GM06990 (cell line): ENCODE measurements at regions not wholly inside any gene's neighbourhood (a gene's known extent, or its start where the extent isn't known, plus 50 kb on each side); places are given as distances from the start of the nearest gene placed in this dataset.

ENCODE experiments used
- DNase-seq: peaks from one replicate; pipeline ENCODE4 v3.0.0-alpha.2; 2011; ENCODE audit not compliant: insufficient read length; ENCODE audit errors: extremely low read depth
- H3K27me3 ChIP-seq: replicated peaks from 2 replicates; pipeline ENCODE4 v1.6.0; 2011; ENCODE audit warnings: low read length; ENCODE audit not compliant: control insufficient read depth, insufficient read depth
- H3K36me3 ChIP-seq: 2 replicates; pipeline ENCODE4 v1.5.1; 2011; ENCODE audit warnings: low read length; ENCODE audit not compliant: control insufficient read depth, insufficient read depth
- H3K4me3 ChIP-seq: replicated peaks from 2 replicates; pipeline ENCODE4 v1.5.1; 2011; ENCODE audit warnings: low read depth, mild to moderate bottlenecking, control low read depth, low read length
- TF ChIP-seq, protein P1 (sequence below): IDR thresholded peaks from 2 replicates; pipeline ENCODE4 v1.5.1; 2011; ENCODE audit warnings: low read length, control low read depth, mild to moderate bottlenecking, inconsistent platforms; ENCODE audit not compliant: insufficient read depth, poor library complexity, severe bottlenecking

DNA sequence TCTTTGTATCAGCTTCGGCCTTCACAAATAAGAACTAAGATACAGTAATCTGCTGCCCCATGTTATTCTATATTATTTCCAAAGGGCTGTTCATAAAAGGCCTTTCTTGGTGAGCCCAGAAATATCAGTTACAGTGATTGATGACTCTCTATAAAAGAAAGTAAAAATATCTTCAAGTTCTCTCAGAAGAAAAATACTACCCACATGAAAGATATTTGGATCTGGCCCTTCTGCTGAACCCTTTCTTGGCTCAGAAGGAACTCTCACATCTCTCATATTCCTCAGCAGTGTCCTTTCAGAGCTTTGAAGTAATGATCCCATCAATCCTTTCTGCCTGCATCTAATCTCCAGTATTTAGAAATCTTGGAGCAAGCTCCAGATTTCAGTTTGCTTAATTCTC, 76.3 kb upstream of the SLITRK1 start:
- no peaks in the 10 kb centered on the region for H3K27me3 ChIP-seq
- no peaks in the 10 kb centered on the region for H3K36me3 ChIP-seq
- no peak overlapping the region for H3K4me3 ChIP-seq
- TF ChIP-seq, protein P1, sequence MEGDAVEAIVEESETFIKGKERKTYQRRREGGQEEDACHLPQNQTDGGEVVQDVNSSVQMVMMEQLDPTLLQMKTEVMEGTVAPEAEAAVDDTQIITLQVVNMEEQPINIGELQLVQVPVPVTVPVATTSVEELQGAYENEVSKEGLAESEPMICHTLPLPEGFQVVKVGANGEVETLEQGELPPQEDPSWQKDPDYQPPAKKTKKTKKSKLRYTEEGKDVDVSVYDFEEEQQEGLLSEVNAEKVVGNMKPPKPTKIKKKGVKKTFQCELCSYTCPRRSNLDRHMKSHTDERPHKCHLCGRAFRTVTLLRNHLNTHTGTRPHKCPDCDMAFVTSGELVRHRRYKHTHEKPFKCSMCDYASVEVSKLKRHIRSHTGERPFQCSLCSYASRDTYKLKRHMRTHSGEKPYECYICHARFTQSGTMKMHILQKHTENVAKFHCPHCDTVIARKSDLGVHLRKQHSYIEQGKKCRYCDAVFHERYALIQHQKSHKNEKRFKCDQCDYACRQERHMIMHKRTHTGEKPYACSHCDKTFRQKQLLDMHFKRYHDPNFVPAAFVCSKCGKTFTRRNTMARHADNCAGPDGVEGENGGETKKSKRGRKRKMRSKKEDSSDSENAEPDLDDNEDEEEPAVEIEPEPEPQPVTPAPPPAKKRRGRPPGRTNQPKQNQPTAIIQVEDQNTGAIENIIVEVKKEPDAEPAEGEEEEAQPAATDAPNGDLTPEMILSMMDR: no peak
- no peak for DNase-seq

DNA sequence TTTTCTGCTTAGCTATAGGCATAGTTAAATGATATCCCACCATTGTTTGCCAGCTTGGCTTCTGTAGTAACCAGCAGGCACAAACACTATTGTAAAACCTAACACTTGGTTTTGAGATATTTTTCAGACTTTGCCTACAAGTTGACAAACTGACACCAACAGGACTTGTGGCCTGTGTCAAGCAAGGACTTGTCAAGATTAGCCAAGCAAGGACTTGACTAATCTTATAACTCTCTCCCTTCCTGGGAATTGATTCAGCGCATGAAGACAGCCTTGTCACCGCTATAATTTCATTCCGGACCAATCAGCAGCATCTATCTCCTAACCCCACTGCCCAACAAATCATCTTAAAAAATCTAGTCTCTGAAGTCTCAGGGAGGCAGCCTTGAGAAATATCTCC, 72.7 kb upstream of the SLITRK1 start:
- Histone ChIP-seq H3K36me3 (no peaks in the 10 kb centered on the region), H3K27me3 (no peaks in the 10 kb centered on the region), H3K4me3 (no peak overlapping the region)
- TF ChIP-seq, protein P1: no peak
- DNase-seq: no peak

DNA sequence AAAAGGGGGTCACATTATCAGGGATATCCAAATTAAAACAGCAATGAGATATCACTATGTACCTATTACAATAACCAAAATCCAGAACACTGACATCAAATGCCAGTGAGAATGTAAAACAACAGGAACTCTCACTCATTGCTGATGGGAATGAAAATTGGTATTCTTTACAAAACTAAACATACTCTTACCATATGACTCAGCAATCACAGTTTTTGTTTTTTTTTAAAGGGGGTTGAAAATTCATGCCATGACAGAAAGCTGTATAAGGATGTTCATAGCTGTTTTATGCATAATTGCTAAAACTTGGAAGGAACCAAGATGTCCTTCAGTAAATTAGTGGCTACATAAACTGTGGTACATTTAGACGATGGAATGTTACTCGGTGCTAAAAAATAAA, 71.6 kb upstream of the SLITRK1 start:
- Histone ChIP-seq H3K36me3 (no peaks in the 10 kb centered on the region), H3K27me3 (no peaks in the 10 kb centered on the region), H3K4me3 (no peak overlapping the region)
- DNase-seq: no peak
- TF ChIP-seq, protein P1: no peak

DNA sequence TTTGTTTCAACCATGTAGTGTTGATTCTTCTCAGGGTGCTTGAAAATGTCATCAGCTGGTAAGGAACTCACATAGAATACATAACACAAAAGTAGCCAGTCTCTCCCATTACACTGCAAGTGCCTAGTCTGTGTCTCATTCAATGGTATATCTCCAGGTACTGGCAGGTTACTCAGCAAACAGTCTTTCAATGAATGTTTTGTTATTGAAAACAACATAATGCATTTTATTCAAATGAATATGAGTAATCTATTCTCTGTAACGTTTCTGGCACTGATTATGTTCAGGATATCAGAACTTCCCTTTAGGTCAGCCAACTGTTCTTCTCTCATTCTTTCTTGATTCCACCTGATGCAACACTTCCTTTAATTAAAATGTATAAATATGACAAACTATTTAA, 68.0 kb upstream of the SLITRK1 start:
- no peak overlapping the region for H3K4me3 ChIP-seq
- TF ChIP-seq, protein P1: no peak
- no peaks in the 10 kb centered on the region for H3K36me3 ChIP-seq
- no peaks in the 10 kb centered on the region for H3K27me3 ChIP-seq
- no peak for DNase-seq

DNA sequence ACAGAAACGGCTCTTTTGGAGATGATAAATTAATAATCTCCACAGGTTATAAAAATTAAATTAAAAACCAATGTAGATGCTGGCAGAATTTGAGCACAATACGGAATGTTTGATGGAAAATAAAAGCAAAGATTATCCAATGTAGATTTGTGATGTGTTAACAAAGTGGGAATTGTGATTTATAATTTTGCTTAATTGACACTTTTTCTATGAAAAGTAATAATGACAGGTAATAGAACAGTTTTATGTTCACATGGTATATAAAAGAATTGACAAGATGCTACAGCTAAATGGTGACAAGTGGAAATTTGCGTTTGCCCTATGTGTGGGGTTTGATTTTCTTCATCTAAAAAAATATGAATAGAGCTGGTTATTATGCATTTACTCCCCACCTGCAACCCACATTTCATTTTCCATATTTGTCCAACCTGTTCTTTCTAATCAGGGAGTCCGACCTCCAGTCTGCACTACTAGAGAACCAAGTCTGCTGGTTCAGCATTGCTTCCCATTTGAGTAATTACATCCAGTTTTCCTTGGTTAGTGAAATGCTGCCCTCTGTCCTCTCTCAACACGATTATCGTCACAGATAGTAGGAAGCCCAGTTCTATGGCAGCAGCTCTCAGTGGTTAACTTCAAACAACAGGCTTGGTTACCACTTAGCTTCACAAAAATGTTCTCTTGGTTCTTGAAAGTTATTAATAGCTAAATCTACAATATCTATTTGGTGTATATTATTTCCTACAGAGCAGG, 61.4 kb upstream of the SLITRK1 start:
- no peaks in the 10 kb centered on the region for H3K27me3 ChIP-seq
- H3K4me3 ChIP-seq: no peak overlapping the region
- TF ChIP-seq, protein P1: no peak
- H3K36me3 ChIP-seq: no peaks in the 10 kb centered on the region
- no peak for DNase-seq

DNA sequence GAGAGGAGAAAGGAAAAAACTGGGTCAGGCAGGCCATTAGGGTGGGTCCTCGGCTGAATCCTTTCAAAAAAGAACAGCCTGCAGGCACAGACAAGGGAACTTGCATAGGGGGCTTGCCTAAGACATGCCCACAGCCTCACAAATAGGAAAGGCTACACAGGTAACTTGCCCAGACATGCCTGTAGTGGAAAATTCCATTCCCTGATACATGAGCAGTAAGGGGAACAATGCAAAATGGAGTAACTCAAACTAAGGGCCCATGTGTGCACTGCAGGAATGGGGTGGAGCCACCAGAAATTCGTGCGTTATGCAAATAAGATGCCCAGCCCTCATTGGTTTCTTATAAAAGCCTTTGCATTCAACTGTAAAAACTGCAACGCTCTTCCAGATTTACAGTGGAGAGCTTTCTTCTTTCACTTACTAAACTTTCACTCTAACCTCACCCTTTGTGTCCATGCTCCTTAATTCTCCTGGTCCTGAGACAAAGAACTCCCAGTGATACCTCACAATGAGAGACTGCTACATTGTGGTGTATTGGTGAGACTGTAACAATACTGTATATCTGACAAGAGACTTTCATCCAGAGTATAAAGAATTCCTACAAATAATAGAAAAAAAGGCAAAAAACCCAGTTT, 59.5 kb upstream of the SLITRK1 start:
- H3K36me3 ChIP-seq: no peaks in the 10 kb centered on the region
- TF ChIP-seq, protein P1: no peak
- no peaks in the 10 kb centered on the region for H3K27me3 ChIP-seq
- no peak overlapping the region for H3K4me3 ChIP-seq
- no peak for DNase-seq
